ENCODE measurements at regions not wholly inside any gene's neighbourhood (a gene's known extent, or its start where the extent isn't known, plus 50 kb on each side); places are given as distances from the start of the nearest gene placed in this dataset.

- H3K4me3 Mint-ChIP-seq = no peak overlapping the region
- no peaks in the 10 kb centered on the region for H3K27me3 Mint-ChIP-seq (ENCODE audit: low read depth)
- peaks cover 3% of the 10 kb centered on the region for H3K9me3 Mint-ChIP-seq
- H3K27ac Mint-ChIP-seq (ENCODE audit: unreplicated experiment) = no peak overlapping the region
- peaks cover 2% of the 10 kb centered on the region for H3K4me1 Mint-ChIP-seq
- no peaks in the 10 kb centered on the region for H3K36me3 Mint-ChIP-seq (ENCODE audit: low read depth)
- TF ChIP-seq CTCF (conservative IDR thresholded peaks at IDR 0.05) = no peak
- no peak for DNase-seq (ENCODE audit: low read depth, low spot score)
These were observed 938.9 kb upstream of the ADGRL4 start for GRCh38 chr1:79945391-79945790.

- H3K9me3 Mint-ChIP-seq = peaks cover 4% of the 10 kb centered on the region
- peaks cover 2% of the 10 kb centered on the region for H3K36me3 Mint-ChIP-seq (ENCODE audit: low read depth)
These were observed 922.8 kb upstream of the ADGRL4 start for GRCh38 chr1:79929356-79929755.

GRCh38 chr1:79928901-79929300 is 922.4 kb upstream of the ADGRL4 start:
- Mint-ChIP-seq H3K36me3 (ENCODE audit: low read depth) (peaks cover 2% of the 10 kb centered on the region), H3K4me3 (no peak overlapping the region), H3K27ac (ENCODE audit: unreplicated experiment) (no peak overlapping the region), H3K9me3 (peaks cover 4% of the 10 kb centered on the region), H3K27me3 (ENCODE audit: low read depth) (no peaks in the 10 kb centered on the region), H3K4me1 (no peaks in the 10 kb centered on the region)
- no peak for DNase-seq (ENCODE audit: low read depth, low spot score)
- TF ChIP-seq CTCF (conservative IDR thresholded peaks at IDR 0.05) = no peak

More at GRCh38 chr1:79929356-79929755, 922.8 kb upstream of the ADGRL4 start:
- Mint-ChIP-seq H3K4me3 (no peak overlapping the region), H3K4me1 (no peaks in the 10 kb centered on the region), H3K27me3 (ENCODE audit: low read depth) (no peaks in the 10 kb centered on the region), H3K27ac (ENCODE audit: unreplicated experiment) (no peak overlapping the region)
- no peak for TF ChIP-seq CTCF (conservative IDR thresholded peaks at IDR 0.05)
- no peak for DNase-seq (ENCODE audit: low read depth, low spot score)

- Mint-ChIP-seq H3K36me3 (ENCODE audit: low read depth) (peaks cover 15% of the 10 kb centered on the region), H3K27me3 (ENCODE audit: low read depth) (no peaks in the 10 kb centered on the region), H3K9me3 (peaks cover 15% of the 10 kb centered on the region), H3K4me3 (no peak overlapping the region), H3K27ac (ENCODE audit: unreplicated experiment) (no peak overlapping the region), H3K4me1 (no peaks in the 10 kb centered on the region)
- no peak for TF ChIP-seq CTCF (conservative IDR thresholded peaks at IDR 0.05)
- no peak for DNase-seq (ENCODE audit: low read depth, low spot score)
These were observed 914.6 kb upstream of the ADGRL4 start for GRCh38 chr1:79920960-79921669.

- peaks cover 8% of the 10 kb centered on the region for H3K36me3 Mint-ChIP-seq (ENCODE audit: low read depth)
- no peak for TF ChIP-seq CTCF (conservative IDR thresholded peaks at IDR 0.05)
- H3K9me3 Mint-ChIP-seq = peaks cover 14% of the 10 kb centered on the region
- no peak overlapping the region for H3K4me3 Mint-ChIP-seq
- no peaks in the 10 kb centered on the region for H3K4me1 Mint-ChIP-seq
- DNase-seq (ENCODE audit: low read depth, low spot score) = no peak
- H3K27me3 Mint-ChIP-seq (ENCODE audit: low read depth) = no peaks in the 10 kb centered on the region
- no peak overlapping the region for H3K27ac Mint-ChIP-seq (ENCODE audit: unreplicated experiment)
These were observed 908.4 kb upstream of the ADGRL4 start for GRCh38 chr1:79914896-79915295.
